SU-DHL-6 (cell line): ENCODE measurements at regions not wholly inside any gene's neighbourhood (a gene's known extent, or its start where the extent isn't known, plus 50 kb on each side); places are given as distances from the start of the nearest gene placed in this dataset.

ENCODE experiments used
- H2AFZ ChIP-seq: fragments of 200-600 bp; sonication (generic); 2 replicates; pipeline ENCODE4 v1.6.1; 2014; ENCODE audit warnings: low read depth, mild to moderate bottlenecking, moderate library complexity, mixed read lengths, antibody characterized with exemption, low read length; ENCODE audit not compliant: severe bottlenecking
- H3F3A ChIP-seq: fragments of 200-600 bp; shearing (Covaris generic); 2 replicates; pipeline ENCODE4 v1.6.0; 2016; ENCODE audit warnings: antibody characterized with exemption, mild to moderate bottlenecking; ENCODE audit not compliant: insufficient read depth
- H3K27ac ChIP-seq: fragments of 200-600 bp; sonication (generic); 2 replicates; pipeline ENCODE4 v1.5.1; 2016; ENCODE audit warnings: low read depth, mild to moderate bottlenecking, low read length, moderate library complexity, mixed read lengths
- H3K27me3 ChIP-seq: fragments of 200-600 bp; sonication (generic), shearing (Covaris generic); 2 replicates; pipeline ENCODE4 v1.6.0; 2014; ENCODE audit warnings: mild to moderate bottlenecking, low read length
- H3K36me3 ChIP-seq: fragments of 200-600 bp; sonication (generic); 2 replicates; pipeline ENCODE4 v1.6.1; 2014; ENCODE audit warnings: mild to moderate bottlenecking, low read length, mixed read lengths
- H3K4me2 ChIP-seq: fragments of 300-600, 200-600 bp; shearing (Covaris generic), sonication (generic); 2 replicates; pipeline ENCODE4 v1.6.0; 2014; ENCODE audit warnings: low read length, low read depth, mild to moderate bottlenecking; ENCODE audit not compliant: poor library complexity, severe bottlenecking
- H3K4me3 ChIP-seq: fragments of 200-600 bp; sonication (generic); 2 replicates; pipeline ENCODE4 v1.5.1; 2014; ENCODE audit warnings: antibody characterized with exemption, low read length, mild to moderate bottlenecking, mixed read lengths; ENCODE audit not compliant: insufficient read depth, poor library complexity, severe bottlenecking
- H3K79me2 ChIP-seq: fragments of 200-600 bp; sonication (generic); 2 replicates; pipeline ENCODE4 v1.6.1; 2014; ENCODE audit warnings: mild to moderate bottlenecking, low read length, moderate library complexity; ENCODE audit not compliant: insufficient read depth
- H3K9ac ChIP-seq: fragments of 200-600 bp; sonication (generic); 2 replicates; pipeline ENCODE4 v1.7.0; 2014; ENCODE audit warnings: mild to moderate bottlenecking, low read length
- H3K9me2 ChIP-seq: fragments of 200-600 bp; sonication (generic); replicated peaks from 2 replicates; pipeline ENCODE4 v1.6.1; 2014; ENCODE audit warnings: low read length; ENCODE audit not compliant: insufficient read depth
- H3K9me3 ChIP-seq: fragments of 200-600 bp; sonication (generic); 2 replicates; pipeline ENCODE4 v1.6.1; 2014; ENCODE audit warnings: low read length, mixed read lengths; ENCODE audit not compliant: insufficient read depth
- H4K20me1 ChIP-seq: fragments of 200-600 bp; sonication (generic); 2 replicates; pipeline ENCODE4 v1.6.1; 2014; ENCODE audit warnings: low read depth, mild to moderate bottlenecking, antibody characterized with exemption, low read length, moderate library complexity, mixed read lengths
- CTCF ChIP-seq: fragments of 200-600 bp; sonication (generic); IDR thresholded peaks from one replicate; pipeline ENCODE4 v1.5.1; 2017; ENCODE audit warnings: antibody characterized with exemption, mild to moderate bottlenecking, low read length, moderate library complexity; ENCODE audit not compliant: insufficient read depth, poor library complexity, severe bottlenecking
- EZH2phosphoT487 ChIP-seq: fragments of 200-600 bp; sonication (generic), shearing (Covaris generic); conservative IDR thresholded peaks from 2 replicates; pipeline ENCODE4 v1.6.1; 2018; ENCODE audit warnings: mild to moderate bottlenecking, antibody characterized with exemption, low read length, moderate library complexity, mixed read lengths

- no peak for TF ChIP-seq EZH2phosphoT487
- no peak for TF ChIP-seq CTCF
- no peak overlapping the region for H2AFZ ChIP-seq
- no peaks in the 10 kb centered on the region for H3K36me3 ChIP-seq
- no peaks in the 10 kb centered on the region for H4K20me1 ChIP-seq
- H3K4me2 ChIP-seq: no peak overlapping the region
- no peaks in the 10 kb centered on the region for H3F3A ChIP-seq
- no peak overlapping the region for H3K9ac ChIP-seq
- no peaks in the 10 kb centered on the region for H3K9me3 ChIP-seq
- no peak overlapping the region for H3K27ac ChIP-seq
- H3K79me2 ChIP-seq: no peaks in the 10 kb centered on the region
- no peaks in the 10 kb centered on the region for H3K9me2 ChIP-seq
- H3K4me3 ChIP-seq: no peak overlapping the region
- H3K27me3 ChIP-seq: no peaks in the 10 kb centered on the region
Observed at GRCh38 chr13:97873398-97873797, 80.1 kb upstream of the IPO5 start.

- no peaks in the 10 kb centered on the region for H4K20me1 ChIP-seq
- H2AFZ ChIP-seq: no peak overlapping the region
- H3K79me2 ChIP-seq: no peaks in the 10 kb centered on the region
- TF ChIP-seq CTCF (no peak), EZH2phosphoT487 (no peak)
- H3K36me3 ChIP-seq: no peaks in the 10 kb centered on the region
- H3K9ac ChIP-seq: no peak overlapping the region
- no peaks in the 10 kb centered on the region for H3K9me3 ChIP-seq
- H3K9me2 ChIP-seq: no peaks in the 10 kb centered on the region
- no peak overlapping the region for H3K4me3 ChIP-seq
- no peak overlapping the region for H3K4me2 ChIP-seq
- no peaks in the 10 kb centered on the region for H3F3A ChIP-seq
- no peaks in the 10 kb centered on the region for H3K27me3 ChIP-seq
- H3K27ac ChIP-seq: no peak overlapping the region
Observed at GRCh38 chr13:97875218-97875617, 78.3 kb upstream of the IPO5 start.

- Histone ChIP-seq H3K4me3 (no peak overlapping the region), H3K27me3 (no peaks in the 10 kb centered on the region), H3K9me3 (no peaks in the 10 kb centered on the region), H3K27ac (no peak overlapping the region), H3K4me2 (no peak overlapping the region), H3K79me2 (no peaks in the 10 kb centered on the region), H2AFZ (no peak overlapping the region), H4K20me1 (no peaks in the 10 kb centered on the region), H3K9ac (no peak overlapping the region), H3K9me2 (no peaks in the 10 kb centered on the region), H3F3A (no peaks in the 10 kb centered on the region), H3K36me3 (no peaks in the 10 kb centered on the region)
- TF ChIP-seq CTCF: no peak
- TF ChIP-seq EZH2phosphoT487: no peak
Observed at GRCh38 chr13:97875911-97876310, 77.6 kb upstream of the IPO5 start.
